Loucy (cell line): ENCODE measurements at regions not wholly inside any gene's neighbourhood (a gene's known extent, or its start where the extent isn't known, plus 50 kb on each side); places are given as distances from the start of the nearest gene placed in this dataset.

Experiments
- H2AFZ ChIP-seq: fragments of 200-600 bp; sonication (generic); 2 replicates; pipeline ENCODE4 v1.6.0; 2016; ENCODE audit warnings: antibody characterized with exemption, mild to moderate bottlenecking, low read length, moderate library complexity
- H3F3A ChIP-seq: fragments of 200-600 bp; 2 replicates; pipeline ENCODE4 v1.6.0; 2016; ENCODE audit warnings: antibody characterized with exemption, low read depth, mild to moderate bottlenecking
- H3K27me3 ChIP-seq: fragments of 200-600 bp; sonication (generic); 2 replicates; pipeline ENCODE4 v1.6.1; 2014; ENCODE audit warnings: low read length, mild to moderate bottlenecking; ENCODE audit not compliant: insufficient read depth, poor library complexity, severe bottlenecking
- H3K36me3 ChIP-seq: fragments of 200-600 bp; sonication (generic); 2 replicates; pipeline ENCODE4 v1.6.1; 2016; ENCODE audit warnings: low read length; ENCODE audit not compliant: insufficient read depth
- H3K4me1 ChIP-seq: fragments of 200-600 bp; sonication (generic); 2 replicates; pipeline ENCODE4 v1.5.1; 2014; ENCODE audit warnings: low read length, mild to moderate bottlenecking; ENCODE audit not compliant: insufficient read depth, poor library complexity, severe bottlenecking
- H3K4me2 ChIP-seq: fragments of 200-600 bp; sonication (generic); 2 replicates; pipeline ENCODE4 v1.6.0; 2014; ENCODE audit warnings: antibody characterized with exemption, low read length, low read depth, mild to moderate bottlenecking; ENCODE audit not compliant: poor library complexity, severe bottlenecking
- H3K4me3 ChIP-seq: fragments of 200-600 bp; sonication (generic); 2 replicates; pipeline ENCODE4 v1.5.1; 2014; ENCODE audit warnings: low read length, mild to moderate bottlenecking, mixed read lengths; ENCODE audit not compliant: poor library complexity, severe bottlenecking
- H3K79me2 ChIP-seq: fragments of 200-600 bp; sonication (generic); 2 replicates; pipeline ENCODE4 v1.6.1; 2014; ENCODE audit warnings: low read length; ENCODE audit not compliant: insufficient read depth
- H3K9ac ChIP-seq: fragments of 200-600 bp; sonication (generic); 2 replicates; pipeline ENCODE4 v1.6.0; 2014; ENCODE audit warnings: mild to moderate bottlenecking, low read depth, low read length, moderate library complexity; ENCODE audit not compliant: poor library complexity, severe bottlenecking
- H3K9me2 ChIP-seq: fragments of 200-600 bp; sonication (generic); replicated peaks from 2 replicates; pipeline ENCODE4 v1.6.1; 2016; ENCODE audit warnings: low read depth, low read length, mixed read lengths
- H3K9me3 ChIP-seq: fragments of 200-600 bp; sonication (generic); 2 replicates; pipeline ENCODE4 v1.6.1; 2014; ENCODE audit warnings: mild to moderate bottlenecking, antibody characterized with exemption, low read length, low read depth; ENCODE audit not compliant: insufficient read depth
- H4K20me1 ChIP-seq: fragments of 200-600 bp; sonication (generic); 2 replicates; pipeline ENCODE4 v1.6.0; 2014; ENCODE audit warnings: antibody characterized with exemption, low read length, mild to moderate bottlenecking; ENCODE audit not compliant: insufficient read depth, poor library complexity, severe bottlenecking
- CTCF ChIP-seq: fragments of 200-600 bp; sonication (generic); conservative IDR thresholded peaks from 2 replicates; pipeline ENCODE4 v1.5.1; 2014; ENCODE audit warnings: mild to moderate bottlenecking, antibody characterized with exemption, low read length
- EZH2phosphoT487 ChIP-seq: fragments of 200-600 bp; IDR thresholded peaks from 2 replicates; pipeline ENCODE4 v1.6.1; 2018; ENCODE audit warnings: antibody characterized with exemption, mild to moderate bottlenecking, moderate library complexity, borderline replicate concordance

- Histone ChIP-seq H3K9me3 (no peaks in the 10 kb centered on the region), H4K20me1 (no peaks in the 10 kb centered on the region), H3K4me2 (no peak overlapping the region), H3K9ac (no peak overlapping the region), H3K4me1 (no peaks in the 10 kb centered on the region), H3K79me2 (no peaks in the 10 kb centered on the region), H3K9me2 (no peaks in the 10 kb centered on the region), H3K4me3 (no peak overlapping the region), H2AFZ (no peak overlapping the region), H3K27me3 (no peaks in the 10 kb centered on the region), H3F3A (no peaks in the 10 kb centered on the region), H3K36me3 (no peaks in the 10 kb centered on the region)
- TF ChIP-seq CTCF: no peak
- no peak for TF ChIP-seq EZH2phosphoT487
Measured at GRCh38 chr10:113390896-113391295, 162.0 kb upstream of the HABP2 start.

GRCh38 chr10:113397047-113397446 is 155.8 kb upstream of the HABP2 start:
- Histone ChIP-seq H2AFZ (no peak overlapping the region), H3K9ac (no peak overlapping the region), H3K9me2 (no peaks in the 10 kb centered on the region), H3F3A (no peaks in the 10 kb centered on the region), H3K4me3 (no peak overlapping the region), H3K4me1 (no peaks in the 10 kb centered on the region), H3K9me3 (no peaks in the 10 kb centered on the region), H3K79me2 (no peaks in the 10 kb centered on the region), H3K36me3 (no peaks in the 10 kb centered on the region), H3K4me2 (no peak overlapping the region), H3K27me3 (no peaks in the 10 kb centered on the region), H4K20me1 (no peaks in the 10 kb centered on the region)
- TF ChIP-seq CTCF (no peak), EZH2phosphoT487 (no peak)

GRCh38 chr10:113399065-113399464 is 153.8 kb upstream of the HABP2 start:
- Histone ChIP-seq H3F3A (no peaks in the 10 kb centered on the region), H3K4me3 (no peak overlapping the region), H3K4me2 (no peak overlapping the region), H3K9ac (no peak overlapping the region), H4K20me1 (no peaks in the 10 kb centered on the region), H3K9me2 (no peaks in the 10 kb centered on the region), H3K27me3 (no peaks in the 10 kb centered on the region), H3K36me3 (no peaks in the 10 kb centered on the region), H3K9me3 (no peaks in the 10 kb centered on the region), H2AFZ (no peak overlapping the region), H3K79me2 (no peaks in the 10 kb centered on the region), H3K4me1 (no peaks in the 10 kb centered on the region)
- TF ChIP-seq EZH2phosphoT487 (no peak), CTCF (no peak)
